ENCODE measurements at regions not wholly inside any gene's neighbourhood (a gene's known extent, or its start where the extent isn't known, plus 50 kb on each side); places are given as distances from the start of the nearest gene placed in this dataset.

GRCh38 chr5:24819841-24820240 is 175.1 kb upstream of the CDH10 start:
- DNase-seq: no peak

GRCh38 chr5:24817966-24818365 is 173.2 kb upstream of the CDH10 start:
- DNase-seq: no peak

GRCh38 chr5:24816206-24816605 is 171.4 kb upstream of the CDH10 start:
- DNase-seq: no peak

- DNase-seq: no peak
Measured at GRCh38 chr5:24805230-24805629, 160.5 kb upstream of the CDH10 start.

GRCh38 chr5:24804221-24804681 is 159.5 kb upstream of the CDH10 start:
- no peak for DNase-seq

- no peak for DNase-seq
Measured at GRCh38 chr5:24791326-24791725, 146.5 kb upstream of the CDH10 start.

DNA sequence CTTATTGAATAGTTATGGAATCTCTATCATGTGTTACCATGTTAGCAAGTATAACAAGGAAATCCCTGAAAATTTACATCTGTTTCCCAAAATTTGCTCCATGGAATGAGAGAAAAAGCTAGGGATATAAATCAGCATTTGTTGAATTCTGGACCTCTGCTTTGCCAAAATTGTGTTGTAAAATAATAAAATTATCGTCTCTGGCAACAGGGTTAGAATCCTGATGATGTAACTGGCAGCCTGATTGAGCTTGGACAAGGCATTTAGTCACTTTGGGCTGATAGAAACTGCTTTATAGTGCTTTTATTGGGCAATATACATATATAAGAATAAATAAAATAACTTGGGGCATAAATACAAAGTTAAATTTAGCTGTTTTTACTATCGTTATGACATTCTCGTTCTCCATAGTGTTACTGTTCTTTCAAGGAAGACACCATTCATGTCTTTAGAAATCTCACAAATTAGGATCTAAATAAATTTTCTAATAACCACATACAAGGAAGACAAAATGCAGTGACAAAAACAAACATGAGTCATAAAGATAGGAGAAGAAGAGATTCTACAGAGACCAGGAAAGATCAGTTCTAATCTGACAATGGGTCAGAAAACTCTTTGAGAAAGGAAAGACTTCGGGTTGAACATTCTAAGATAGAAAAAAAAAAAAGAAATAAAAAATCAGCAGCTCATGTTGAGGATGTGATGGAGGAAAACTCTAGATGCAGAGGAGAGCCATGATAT is 145.0 kb upstream of the CDH10 start:
- no peak for DNase-seq

DNA sequence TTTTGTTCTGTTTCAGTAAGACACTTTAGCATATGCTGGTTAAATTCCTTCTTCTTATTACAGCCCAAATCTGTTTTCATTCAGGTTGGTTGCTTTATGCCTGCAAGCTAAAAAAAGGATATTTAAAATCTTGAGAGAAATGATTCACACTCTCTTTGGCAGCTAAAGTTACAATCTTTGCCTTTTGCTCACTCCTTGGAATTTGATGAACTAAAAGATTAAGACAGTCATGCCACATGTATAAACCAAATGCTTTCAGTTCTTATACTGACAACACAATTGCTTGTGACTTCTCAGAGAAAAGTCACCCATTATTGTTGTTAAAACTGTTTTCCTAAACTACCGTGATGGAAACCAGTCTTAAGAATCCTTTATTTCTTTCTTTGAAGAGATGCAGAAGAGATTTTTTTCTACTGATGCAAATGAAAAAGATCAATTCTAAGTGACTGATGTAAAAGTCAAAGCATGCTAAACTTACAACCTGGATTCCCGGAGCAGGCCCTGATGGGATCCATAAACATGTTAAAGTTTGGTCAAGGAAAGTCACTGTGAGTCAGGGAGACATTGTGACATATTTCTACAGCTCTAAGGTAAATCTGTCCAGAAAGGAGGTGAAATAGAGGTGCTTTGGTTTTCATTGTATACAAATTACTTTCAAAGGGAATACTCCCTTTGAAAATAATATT is 144.2 kb upstream of the CDH10 start:
- peak; percentile 1 for DNase-seq

GRCh38 chr5:24786108-24786507 is 141.3 kb upstream of the CDH10 start:
- no peak for DNase-seq

DNA sequence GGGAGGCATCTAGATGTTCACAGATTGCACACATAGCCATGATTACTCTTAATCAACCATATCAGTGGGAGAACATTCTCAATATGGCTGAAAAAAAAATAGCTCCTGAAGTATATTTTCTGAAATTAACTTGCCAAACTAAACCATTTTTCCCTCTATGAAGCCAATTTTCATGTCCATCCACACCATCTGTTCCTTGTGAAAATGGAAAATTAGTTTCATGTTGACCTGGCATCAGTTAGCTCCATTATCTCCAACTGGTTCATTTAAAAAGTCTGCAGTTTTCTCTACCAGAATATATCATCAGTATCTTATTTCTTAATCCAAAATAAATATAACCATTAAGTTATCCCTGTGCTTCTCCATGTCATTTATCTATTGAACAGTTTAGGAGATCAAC is 138.8 kb upstream of the CDH10 start:
- DNase-seq: no peak

- DNase-seq: no peak
Measured at GRCh38 chr5:24777392-24777791, 132.6 kb upstream of the CDH10 start.

- no peak for DNase-seq
Measured at GRCh38 chr5:24773261-24773660, 128.5 kb upstream of the CDH10 start.

GRCh38 chr5:24767086-24767485 is 122.3 kb upstream of the CDH10 start:
- DNase-seq: no peak

DNA sequence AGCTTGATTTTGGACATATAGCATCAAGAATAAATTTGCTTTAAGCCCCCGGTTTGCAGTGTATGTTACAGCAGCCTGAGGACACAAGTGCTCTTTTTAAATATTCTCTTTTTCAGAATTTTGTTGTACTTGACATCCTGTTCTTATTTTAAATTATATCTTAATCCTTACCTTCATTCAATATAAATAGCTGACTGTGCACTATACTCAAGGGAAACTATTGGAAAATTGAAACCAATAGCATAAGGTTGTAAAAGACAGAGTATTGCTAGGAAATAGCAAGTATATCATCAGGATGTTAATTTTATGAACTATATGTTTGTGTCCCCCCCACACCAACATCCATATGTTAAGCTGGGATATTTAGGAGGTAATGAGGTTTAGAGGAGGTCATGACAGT is 120.4 kb upstream of the CDH10 start:
- no peak for DNase-seq

- DNase-seq: no peak
Measured at GRCh38 chr5:24750355-24750754, 105.6 kb upstream of the CDH10 start.

DNA sequence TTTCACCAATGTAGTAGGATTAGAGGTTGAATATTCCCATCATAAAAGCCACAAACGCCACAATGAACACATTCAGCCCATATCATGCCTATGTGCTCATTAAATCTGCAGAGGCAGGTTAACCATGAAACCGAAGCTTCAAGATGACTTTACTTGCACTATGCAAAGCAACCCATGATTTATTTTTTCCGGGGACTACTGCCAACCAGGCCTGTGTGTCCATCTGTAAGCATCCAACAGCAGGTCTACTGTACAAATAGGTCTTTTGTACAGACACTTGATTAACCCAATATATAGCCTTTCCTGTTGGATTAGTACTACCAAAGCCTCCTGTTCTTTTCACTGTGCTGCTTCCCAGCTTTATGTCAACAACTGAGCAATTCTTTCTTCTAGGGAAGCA is 104.9 kb upstream of the CDH10 start:
- DNase-seq: no peak

DNA sequence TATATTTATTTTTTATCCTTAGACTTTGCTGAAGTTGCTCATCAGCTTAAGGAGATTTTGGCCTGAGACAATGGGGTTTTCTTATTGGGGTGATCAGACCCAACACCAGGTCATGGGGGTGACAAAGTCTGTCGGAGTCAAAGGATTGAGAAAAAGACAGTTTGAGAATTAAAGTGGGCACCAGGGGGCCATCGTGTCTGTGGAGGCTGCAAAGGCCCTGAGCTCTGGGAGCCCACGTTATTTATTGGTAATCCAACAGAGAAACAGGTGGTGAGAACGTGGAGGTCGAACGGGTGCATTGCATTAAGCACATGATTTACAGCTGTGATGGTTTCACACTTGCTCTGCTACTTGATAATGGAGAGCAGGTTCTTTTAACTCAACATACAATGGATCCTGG is 102.5 kb upstream of the CDH10 start:
- DNase-seq: no peak

GRCh38 chr5:24742334-24742733 is 97.6 kb upstream of the CDH10 start:
- no peak for DNase-seq

- no peak for DNase-seq
Measured at GRCh38 chr5:24737163-24737562, 92.4 kb upstream of the CDH10 start.

GRCh38 chr5:24735284-24735683 is 90.5 kb upstream of the CDH10 start:
- DNase-seq: no peak

- DNase-seq: no peak
Measured at GRCh38 chr5:24732184-24732583, 87.4 kb upstream of the CDH10 start.

DNA sequence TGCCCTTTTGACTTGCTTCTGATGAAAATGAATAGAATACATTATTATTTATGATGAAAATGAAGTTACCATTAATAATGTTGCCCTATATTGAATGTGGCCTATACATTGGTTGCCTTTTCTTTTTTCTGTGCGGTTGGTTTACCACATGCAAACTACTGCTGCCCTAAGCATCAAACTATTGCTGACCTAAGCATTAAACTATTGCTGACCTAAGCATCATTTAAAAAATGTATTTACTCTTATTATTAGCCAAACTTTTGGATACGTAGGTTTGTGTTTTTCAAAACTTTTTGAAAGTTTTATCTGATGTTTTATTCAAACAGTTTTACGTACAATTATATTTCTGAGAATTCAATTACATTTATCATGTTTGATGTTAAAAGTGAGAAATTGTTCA is 76.0 kb upstream of the CDH10 start:
- no peak for DNase-seq

DNA sequence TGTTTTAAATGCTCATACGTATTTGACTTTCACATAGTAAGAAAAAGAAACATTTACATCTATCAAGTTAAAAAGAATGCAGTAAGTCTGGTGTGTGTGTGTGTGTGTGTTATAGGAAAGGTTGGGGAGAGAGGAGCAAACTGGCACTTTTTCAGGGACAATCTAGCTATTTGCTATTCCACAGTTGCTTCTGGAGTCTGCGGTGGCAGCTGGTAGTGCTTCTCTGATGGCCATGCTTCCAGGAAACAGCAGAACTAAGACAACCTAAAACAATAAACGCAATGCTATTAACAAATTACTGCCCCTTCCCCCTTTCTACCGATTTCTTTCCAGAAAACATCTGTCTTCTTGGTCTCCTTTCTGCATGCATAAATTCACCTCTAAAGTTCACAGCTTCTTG is 70.0 kb upstream of the CDH10 start:
- no peak for DNase-seq

DNA sequence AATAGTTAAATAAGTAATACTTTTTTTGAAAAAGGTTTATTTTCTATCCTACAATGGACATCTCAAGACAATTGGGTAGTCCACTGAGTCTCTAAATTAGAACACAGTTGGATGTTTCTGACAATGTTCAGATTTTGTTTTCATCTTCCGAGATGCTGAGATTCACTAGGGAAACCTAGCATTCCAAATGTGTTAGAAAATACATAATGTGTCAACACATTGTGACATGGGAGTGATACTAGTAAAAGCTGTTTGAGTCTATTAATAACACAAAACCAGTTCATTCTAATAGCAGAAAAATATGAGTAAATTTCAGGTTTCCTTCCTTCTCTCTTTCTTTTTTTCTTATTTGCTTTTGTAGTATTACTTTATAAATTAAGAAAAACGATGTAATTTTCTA is 68.2 kb upstream of the CDH10 start:
- DNase-seq: no peak

Data from tongue (tissue), 1 donor.